ENCODE measurements at regions not wholly inside any gene's neighbourhood (a gene's known extent, or its start where the extent isn't known, plus 50 kb on each side); places are given as distances from the start of the nearest gene placed in this dataset.

GRCh38 chr13:65911546-65912193 is 1318.5 kb downstream of the PCDH9 start:
- Histone ChIP-seq H3K36me3 (ENCODE audit: insufficient read depth, low read length) (no peaks in the 10 kb centered on the region), H3K4me1 (ENCODE audit: insufficient read depth, low read length, poor library complexity, severe bottlenecking) (no peaks in the 10 kb centered on the region), H3F3A (ENCODE audit: low read depth) (no peaks in the 10 kb centered on the region), H2AFZ (ENCODE audit: low read length) (no peak overlapping the region), H3K79me2 (ENCODE audit: insufficient read depth, low read length) (no peaks in the 10 kb centered on the region), H4K20me1 (ENCODE audit: insufficient read depth, low read length, poor library complexity, severe bottlenecking) (no peaks in the 10 kb centered on the region), H3K4me2 (ENCODE audit: low read depth, low read length, poor library complexity, severe bottlenecking) (no peak overlapping the region), H3K4me3 (ENCODE audit: low read length, poor library complexity, severe bottlenecking) (no peak overlapping the region), H3K9ac (ENCODE audit: low read depth, low read length, poor library complexity, severe bottlenecking) (no peak overlapping the region), H3K9me3 (ENCODE audit: insufficient read depth, low read depth, low read length) (no peaks in the 10 kb centered on the region), H3K27me3 (ENCODE audit: insufficient read depth, low read length, poor library complexity, severe bottlenecking) (no peaks in the 10 kb centered on the region), H3K9me2 (replicated peaks; ENCODE audit: low read depth, low read length) (no peaks in the 10 kb centered on the region)
- TF ChIP-seq EZH2phosphoT487 (IDR thresholded peaks at IDR 0.05; ENCODE audit: borderline replicate concordance) (no peak), CTCF (conservative IDR thresholded peaks at IDR 0.05; ENCODE audit: low read length) (no peak)

- Histone ChIP-seq H3K79me2 (ENCODE audit: insufficient read depth, low read length) (no peaks in the 10 kb centered on the region), H3F3A (ENCODE audit: low read depth) (no peaks in the 10 kb centered on the region), H4K20me1 (ENCODE audit: insufficient read depth, low read length, poor library complexity, severe bottlenecking) (no peaks in the 10 kb centered on the region), H2AFZ (ENCODE audit: low read length) (no peak overlapping the region), H3K9me3 (ENCODE audit: insufficient read depth, low read depth, low read length) (no peaks in the 10 kb centered on the region), H3K27me3 (ENCODE audit: insufficient read depth, low read length, poor library complexity, severe bottlenecking) (no peaks in the 10 kb centered on the region), H3K4me1 (ENCODE audit: insufficient read depth, low read length, poor library complexity, severe bottlenecking) (no peaks in the 10 kb centered on the region), H3K9ac (ENCODE audit: low read depth, low read length, poor library complexity, severe bottlenecking) (no peak overlapping the region), H3K36me3 (ENCODE audit: insufficient read depth, low read length) (no peaks in the 10 kb centered on the region), H3K4me3 (ENCODE audit: low read length, poor library complexity, severe bottlenecking) (no peak overlapping the region), H3K9me2 (replicated peaks; ENCODE audit: low read depth, low read length) (no peaks in the 10 kb centered on the region), H3K4me2 (ENCODE audit: low read depth, low read length, poor library complexity, severe bottlenecking) (no peak overlapping the region)
- TF ChIP-seq CTCF (conservative IDR thresholded peaks at IDR 0.05; ENCODE audit: low read length): no peak
Measured at GRCh38 chr13:65909501-65909900, 1320.6 kb downstream of the PCDH9 start.

- Histone ChIP-seq H3K9me2 (replicated peaks; ENCODE audit: low read depth, low read length) (no peaks in the 10 kb centered on the region), H3K4me3 (ENCODE audit: low read length, poor library complexity, severe bottlenecking) (no peak overlapping the region), H3K9me3 (ENCODE audit: insufficient read depth, low read depth, low read length) (no peaks in the 10 kb centered on the region), H3F3A (ENCODE audit: low read depth) (no peaks in the 10 kb centered on the region), H3K27me3 (ENCODE audit: insufficient read depth, low read length, poor library complexity, severe bottlenecking) (no peaks in the 10 kb centered on the region), H3K9ac (ENCODE audit: low read depth, low read length, poor library complexity, severe bottlenecking) (no peak overlapping the region), H3K79me2 (ENCODE audit: insufficient read depth, low read length) (no peaks in the 10 kb centered on the region), H2AFZ (ENCODE audit: low read length) (no peak overlapping the region), H3K4me2 (ENCODE audit: low read depth, low read length, poor library complexity, severe bottlenecking) (no peak overlapping the region), H4K20me1 (ENCODE audit: insufficient read depth, low read length, poor library complexity, severe bottlenecking) (no peaks in the 10 kb centered on the region), H3K36me3 (ENCODE audit: insufficient read depth, low read length) (no peaks in the 10 kb centered on the region), H3K4me1 (ENCODE audit: insufficient read depth, low read length, poor library complexity, severe bottlenecking) (no peaks in the 10 kb centered on the region)
- TF ChIP-seq CTCF (conservative IDR thresholded peaks at IDR 0.05; ENCODE audit: low read length) (no peak), EZH2phosphoT487 (IDR thresholded peaks at IDR 0.05; ENCODE audit: borderline replicate concordance) (no peak)
Measured at GRCh38 chr13:65907666-65908525, 1322.2 kb downstream of the PCDH9 start.

Measured in Loucy (cell line).